ENCODE measurements at regions not wholly inside any gene's neighbourhood (a gene's known extent, or its start where the extent isn't known, plus 50 kb on each side); places are given as distances from the start of the nearest gene placed in this dataset.

- Histone ChIP-seq H3K4me1 (peaks cover 28% of the 10 kb centered on the region), H3K27ac (no peak overlapping the region), H3K4me3 (no peak overlapping the region), H3K9me3 (no peaks in the 10 kb centered on the region), H3K4me2 (no peak overlapping the region)
- ChIA-PET CTCF (no interaction called here), POLR2A (no interaction called here)
- TF ChIP-seq E2F6 (IDR thresholded peaks at IDR 0.05; ENCODE audit: borderline replicate concordance, low read depth) (no peak), HOXB13 (CRISPR knock-in tag; IDR thresholded peaks at IDR 0.05; ENCODE audit: low read depth) (no peak), FOSL2 (IDR thresholded peaks at IDR 0.05) (no peak), FOSL2 (CRISPR knock-in tag; IDR thresholded peaks at IDR 0.05) (no peak), TP53 (CRISPR knock-in tag; IDR thresholded peaks at IDR 0.05) (no peak), RARB (CRISPR knock-in tag; IDR thresholded peaks at IDR 0.05) (no peak), REST (IDR thresholded peaks at IDR 0.05) (no peak), USF2 (IDR thresholded peaks at IDR 0.05) (no peak), PHF8 (IDR thresholded peaks at IDR 0.05; ENCODE audit: borderline replicate concordance, low read depth) (no peak)
- DNase-seq (ENCODE audit: low read depth in 1 of 2, low spot score in 1 of 2) (no peak), ATAC-seq (no peak), FAIRE-seq (no peak)
- WGBS (ENCODE audit: missing lambda C conversion rate): 90% methylated on average over 5 of the region's 5 CpGs
These were observed 115.7 kb upstream of the RHOBTB1 start for GRCh38 chr10:61059636-61060035.

GRCh38 chr10:61052469-61053205, 108.7 kb upstream of the RHOBTB1 start:
- TF ChIP-seq CEBPB (IDR thresholded peaks at IDR 0.05) (no peak), RAD21 (conservative IDR thresholded peaks at IDR 0.05 in 1 of 2, IDR thresholded peaks at IDR 0.05 in 1 of 2) (no peak), HOXA7 (CRISPR knock-in tag; IDR thresholded peaks at IDR 0.05) (no peak), EHF (CRISPR knock-in tag; IDR thresholded peaks at IDR 0.05) (no peak), REST (IDR thresholded peaks at IDR 0.05) (no peak), USF2 (IDR thresholded peaks at IDR 0.05) (no peak), FOSL2 (IDR thresholded peaks at IDR 0.05) (no peak), FOSL2 (CRISPR knock-in tag; IDR thresholded peaks at IDR 0.05) (no peak), SMC3 (IDR thresholded peaks at IDR 0.05) (no peak)
- no peaks in the 10 kb centered on the region for H3K9me3 ChIP-seq
- FAIRE-seq (no peak), DNase-seq (ENCODE audit: low read depth in 1 of 2, low spot score in 1 of 2) (no peak), ATAC-seq (no peak)
- H3K4me3 ChIP-seq: no peak overlapping the region
- CTCF ChIA-PET: interaction anchor here (1.4 to 2.0 kb wide), 3 partner anchors 11 to 88 kb away, joined by 3 to 6 read pairs (median 5); no protein-coding TSS in a partner anchor
- H3K27ac ChIP-seq: no peak overlapping the region
- WGBS (ENCODE audit: missing lambda C conversion rate): 57% methylated on average over 2 of the region's 2 CpGs
- H3K4me2 ChIP-seq: no peak overlapping the region
- no peaks in the 10 kb centered on the region for H3K4me1 ChIP-seq
- POLR2A ChIA-PET: no interaction called here

All from A549 (cell line).